Chondrocyte (in vitro differentiated cells): ENCODE measurements at regions not wholly inside any gene's neighbourhood (a gene's known extent, or its start where the extent isn't known, plus 50 kb on each side); places are given as distances from the start of the nearest gene placed in this dataset.

Experiments
- DNase-seq: peaks from one replicate; pipeline ENCODE4 v3.0.0; 2021; ENCODE audit warnings: mixed read lengths, low spot score
- H3K27ac Mint-ChIP-seq: one replicate; pipeline ENCODE4 v1.8.0; 2021; ENCODE audit warnings: mild to moderate bottlenecking, moderate library complexity, mixed read lengths; ENCODE audit not compliant: unreplicated experiment
- H3K27me3 Mint-ChIP-seq: 2 replicates; pipeline ENCODE4 v1.8.0; 2021; ENCODE audit warnings: low read depth, mixed read lengths
- H3K36me3 Mint-ChIP-seq: 2 replicates; pipeline ENCODE4 v1.8.0; 2021; ENCODE audit warnings: low read depth, mixed read lengths
- H3K4me1 Mint-ChIP-seq: 2 replicates; pipeline ENCODE4 v1.8.0; 2021; ENCODE audit warnings: low read depth, mild to moderate bottlenecking, mixed read lengths
- H3K4me3 Mint-ChIP-seq: one replicate; pipeline ENCODE4 v1.8.0; 2021; ENCODE audit warnings: mild to moderate bottlenecking, moderate library complexity, mixed read lengths; ENCODE audit not compliant: unreplicated experiment
- H3K9me3 Mint-ChIP-seq: 2 replicates; pipeline ENCODE4 v1.8.0; 2021; ENCODE audit warnings: low read depth, mixed read lengths
- TF ChIP-seq, protein P1 (sequence below): fragments of 200-600 bp; sonication (generic); IDR thresholded peaks from 2 replicates; pipeline ENCODE4 v1.5.0; 2021; ENCODE audit warnings: antibody characterized with exemption, mild to moderate bottlenecking, moderate library complexity

GRCh38 chr4:56261027-56261426, 126.3 kb downstream of the AASDH start:
- H3K27ac Mint-ChIP-seq = no peak overlapping the region
- TF ChIP-seq, protein P1, sequence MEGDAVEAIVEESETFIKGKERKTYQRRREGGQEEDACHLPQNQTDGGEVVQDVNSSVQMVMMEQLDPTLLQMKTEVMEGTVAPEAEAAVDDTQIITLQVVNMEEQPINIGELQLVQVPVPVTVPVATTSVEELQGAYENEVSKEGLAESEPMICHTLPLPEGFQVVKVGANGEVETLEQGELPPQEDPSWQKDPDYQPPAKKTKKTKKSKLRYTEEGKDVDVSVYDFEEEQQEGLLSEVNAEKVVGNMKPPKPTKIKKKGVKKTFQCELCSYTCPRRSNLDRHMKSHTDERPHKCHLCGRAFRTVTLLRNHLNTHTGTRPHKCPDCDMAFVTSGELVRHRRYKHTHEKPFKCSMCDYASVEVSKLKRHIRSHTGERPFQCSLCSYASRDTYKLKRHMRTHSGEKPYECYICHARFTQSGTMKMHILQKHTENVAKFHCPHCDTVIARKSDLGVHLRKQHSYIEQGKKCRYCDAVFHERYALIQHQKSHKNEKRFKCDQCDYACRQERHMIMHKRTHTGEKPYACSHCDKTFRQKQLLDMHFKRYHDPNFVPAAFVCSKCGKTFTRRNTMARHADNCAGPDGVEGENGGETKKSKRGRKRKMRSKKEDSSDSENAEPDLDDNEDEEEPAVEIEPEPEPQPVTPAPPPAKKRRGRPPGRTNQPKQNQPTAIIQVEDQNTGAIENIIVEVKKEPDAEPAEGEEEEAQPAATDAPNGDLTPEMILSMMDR = no peak
- peaks cover 2% of the 10 kb centered on the region for H3K36me3 Mint-ChIP-seq
- no peaks in the 10 kb centered on the region for H3K27me3 Mint-ChIP-seq
- H3K4me1 Mint-ChIP-seq = no peaks in the 10 kb centered on the region
- DNase-seq = no peak
- H3K4me3 Mint-ChIP-seq = no peak overlapping the region
- peaks cover 12% of the 10 kb centered on the region for H3K9me3 Mint-ChIP-seq

GRCh38 chr4:56260320-56260719, 127.0 kb downstream of the AASDH start:
- Mint-ChIP-seq H3K27me3 (no peaks in the 10 kb centered on the region), H3K9me3 (peaks cover 12% of the 10 kb centered on the region), H3K4me3 (no peak overlapping the region), H3K4me1 (no peaks in the 10 kb centered on the region), H3K27ac (no peak overlapping the region), H3K36me3 (peaks cover 2% of the 10 kb centered on the region)
- no peak for DNase-seq
- TF ChIP-seq, protein P1 = no peak

- Mint-ChIP-seq H3K27me3 (no peaks in the 10 kb centered on the region), H3K4me1 (no peaks in the 10 kb centered on the region), H3K36me3 (peaks cover 2% of the 10 kb centered on the region), H3K9me3 (peaks cover 12% of the 10 kb centered on the region), H3K27ac (no peak overlapping the region), H3K4me3 (no peak overlapping the region)
- TF ChIP-seq, protein P1 = no peak
- no peak for DNase-seq
Observed at GRCh38 chr4:56259655-56260054, 127.6 kb downstream of the AASDH start.

- H3K36me3 Mint-ChIP-seq = no peaks in the 10 kb centered on the region
- TF ChIP-seq, protein P1 = no peak
- DNase-seq = no peak
Observed at GRCh38 chr4:56255820-56256219, 131.5 kb downstream of the AASDH start.

DNA sequence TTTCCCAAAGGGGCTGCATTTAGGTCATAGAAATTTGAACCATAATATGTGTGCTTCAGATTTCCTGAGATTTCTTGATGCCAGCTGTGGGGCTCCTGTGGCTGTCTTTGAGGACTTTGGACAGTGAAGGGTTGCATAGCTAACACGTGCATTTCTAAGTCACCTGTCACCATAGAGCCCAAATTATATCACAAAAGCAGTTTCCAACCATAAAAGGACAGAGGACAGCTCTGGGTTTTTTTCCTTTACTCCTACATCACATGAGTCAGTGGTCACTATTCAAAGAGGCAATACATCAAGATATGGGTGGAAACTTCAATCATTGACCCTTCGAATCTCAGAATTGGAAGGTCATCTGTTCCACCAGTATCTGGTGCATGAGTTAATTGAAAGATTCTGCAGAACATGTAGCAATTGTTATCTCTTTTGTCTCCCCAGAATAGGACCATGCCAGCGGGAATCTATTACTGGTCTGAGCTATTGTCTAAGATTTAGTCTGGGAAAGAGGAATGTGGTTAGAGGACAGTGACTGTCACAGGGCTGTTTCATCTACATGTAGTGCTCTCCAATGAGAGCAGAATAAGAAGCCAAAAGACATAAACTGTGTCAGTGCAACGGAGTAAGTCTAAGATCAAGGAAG, 133.5 kb downstream of the AASDH start:
- Mint-ChIP-seq H3K4me3 (no peak overlapping the region), H3K9me3 (peaks cover 3% of the 10 kb centered on the region), H3K4me1 (no peaks in the 10 kb centered on the region), H3K27me3 (no peaks in the 10 kb centered on the region), H3K27ac (no peak overlapping the region), H3K36me3 (no peaks in the 10 kb centered on the region)
- TF ChIP-seq, protein P1 = no peak
- DNase-seq = no peak

More at GRCh38 chr4:56255820-56256219, 131.5 kb downstream of the AASDH start:
- no peaks in the 10 kb centered on the region for H3K4me1 Mint-ChIP-seq
- H3K27ac Mint-ChIP-seq = no peak overlapping the region
- H3K27me3 Mint-ChIP-seq = no peaks in the 10 kb centered on the region
- peaks cover 3% of the 10 kb centered on the region for H3K9me3 Mint-ChIP-seq
- H3K4me3 Mint-ChIP-seq = no peak overlapping the region
